CD4-positive, alpha-beta T cell treated with Interleukin-17A for 1 hour (primary cell): ENCODE measurements at regions not wholly inside any gene's neighbourhood (a gene's known extent, or its start where the extent isn't known, plus 50 kb on each side); places are given as distances from the start of the nearest gene placed in this dataset.
"Not testable (repeated sequence)": the region's sequence is repeated elsewhere in the genome, so short reads cannot be mapped to it uniquely, and the experiment has no call there.

Experiments
- DNase-seq: peaks from one replicate; pipeline ENCODE4 v3.0.0-alpha.2; 2020

- DNase-seq = no peak
Measured at GRCh38 chr3:159482241-159482993, 506.2 kb upstream of the IL12A start.

GRCh38 chr3:159482994-159483367, 505.7 kb upstream of the IL12A start:
- no peak for DNase-seq

- no peak for DNase-seq
Measured at GRCh38 chr3:159486580-159486979, 502.1 kb upstream of the IL12A start.

- no peak for DNase-seq
Measured at GRCh38 chr3:159487304-159487703, 501.3 kb upstream of the IL12A start.

GRCh38 chr3:159488602-159489001, 500.0 kb upstream of the IL12A start:
- DNase-seq = no peak

- DNase-seq = no peak
Measured at GRCh38 chr3:159497361-159497760, 491.3 kb upstream of the IL12A start.

GRCh38 chr3:159499031-159499793, 489.4 kb upstream of the IL12A start:
- no peak for DNase-seq

- no peak for DNase-seq
Measured at GRCh38 chr3:159501029-159501428, 487.6 kb upstream of the IL12A start.

- no peak for DNase-seq
Measured at GRCh38 chr3:159502986-159503385, 485.6 kb upstream of the IL12A start.

- not testable (repeated sequence) for DNase-seq
Measured at GRCh38 chr3:159510988-159511387, 477.6 kb upstream of the IL12A start.

GRCh38 chr3:159513444-159513843, 475.2 kb upstream of the IL12A start:
- no peak for DNase-seq

- DNase-seq = no peak
Measured at GRCh38 chr3:159513867-159514380, 474.7 kb upstream of the IL12A start.

- no peak for DNase-seq
Measured at GRCh38 chr3:159517105-159517504, 471.5 kb upstream of the IL12A start.

GRCh38 chr3:159520638-159521037, 468.0 kb upstream of the IL12A start:
- DNase-seq = no peak

- DNase-seq = no peak
Measured at GRCh38 chr3:159522276-159522675, 466.4 kb upstream of the IL12A start.

GRCh38 chr3:159528251-159528895, 460.3 kb upstream of the IL12A start:
- DNase-seq = no peak

- DNase-seq = no peak
Measured at GRCh38 chr3:159532577-159532976, 456.1 kb upstream of the IL12A start.

GRCh38 chr3:159534496-159534895, 454.1 kb upstream of the IL12A start:
- no peak for DNase-seq

- no peak for DNase-seq
Measured at GRCh38 chr3:159536876-159537275, 451.8 kb upstream of the IL12A start.

- no peak for DNase-seq
Measured at GRCh38 chr3:159538507-159538906, 450.1 kb upstream of the IL12A start.

- no peak for DNase-seq
Measured at GRCh38 chr3:159540882-159541495, 447.6 kb upstream of the IL12A start.

- no peak for DNase-seq
Measured at GRCh38 chr3:159548675-159549335, 439.8 kb upstream of the IL12A start.

GRCh38 chr3:159555205-159555604, 433.4 kb upstream of the IL12A start:
- DNase-seq = no peak
